Stimulated activated CD4-positive, alpha-beta T cell treated with anti-CD3 and anti-CD28 coated beads, Interleukin-2, amount 100 ng/mL, for 24 hours (primary cell): ENCODE measurements at regions not wholly inside any gene's neighbourhood (a gene's known extent, or its start where the extent isn't known, plus 50 kb on each side); places are given as distances from the start of the nearest gene placed in this dataset.
"Not testable (repeated sequence)": the region's sequence is repeated elsewhere in the genome, so short reads cannot be mapped to it uniquely, and the experiment has no call there.

Experiments
- DNase-seq, 2 donors: peaks; one replicate each; pipeline ENCODE4 v3.0.0-alpha.2; 2020

DNA sequence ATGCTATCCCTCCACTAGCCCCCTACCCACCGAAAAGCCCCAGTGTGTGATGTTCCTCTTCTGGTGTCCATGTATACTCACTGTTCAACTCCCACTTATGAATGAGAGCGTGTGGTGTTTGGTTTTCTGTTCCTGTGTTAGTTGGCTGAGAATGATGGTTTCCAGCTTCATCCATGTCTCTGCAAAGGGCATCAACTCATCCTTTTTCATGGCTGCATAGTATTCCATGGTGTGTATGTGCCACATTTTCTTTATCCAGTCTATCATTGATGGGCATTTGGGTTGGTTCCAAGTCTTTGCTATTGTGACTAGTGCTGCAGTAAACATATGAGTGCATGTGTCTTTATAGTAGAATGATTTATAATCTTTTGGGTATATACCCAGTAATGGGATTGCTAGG lies 599.3 kb upstream of the B3GAT1 start:
- DNase-seq, result not testable (repeated sequence)

- no peak for DNase-seq
Measured at GRCh38 chr11:135009125-135009524, 597.1 kb upstream of the B3GAT1 start.

DNA sequence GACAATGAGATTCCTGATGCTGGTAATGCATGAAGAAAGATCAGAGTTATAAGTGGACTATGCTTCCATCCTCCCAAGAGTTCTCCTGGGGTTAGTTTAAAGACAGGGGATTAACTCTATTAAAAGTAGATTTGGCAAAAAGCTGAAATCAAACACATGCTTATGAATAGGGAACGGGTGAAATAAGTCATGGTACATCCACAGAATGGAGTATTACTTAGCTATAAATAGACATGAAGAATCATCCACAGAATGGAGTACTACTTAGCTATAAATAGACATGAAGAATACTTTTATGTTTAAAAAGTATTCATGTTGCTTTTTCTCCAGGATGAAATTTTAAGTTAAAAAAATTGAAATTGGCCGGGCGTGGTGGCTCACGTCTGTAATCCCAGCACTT lies 596.4 kb upstream of the B3GAT1 start:
- DNase-seq, result no peak

DNA sequence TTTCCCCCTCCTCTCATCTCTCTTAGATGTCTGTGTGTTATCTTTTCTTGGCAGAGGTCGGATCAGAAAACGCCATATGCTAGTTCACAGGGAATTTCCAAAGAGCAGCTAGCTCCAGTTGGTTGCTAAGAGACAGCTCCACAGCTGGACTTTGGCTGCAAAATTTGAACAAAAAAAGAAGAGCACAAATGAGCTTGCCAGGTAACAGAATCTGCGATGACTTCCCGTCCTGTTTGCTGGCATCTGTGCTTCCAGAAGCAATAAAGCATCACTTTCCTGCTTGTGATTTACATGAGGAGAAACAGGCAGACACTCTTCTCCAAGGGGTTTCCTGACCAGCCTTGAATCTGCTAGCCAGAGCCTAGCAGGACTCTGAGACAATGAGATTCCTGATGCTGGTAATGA lies 596.0 kb upstream of the B3GAT1 start:
- DNase-seq, result no peak

GRCh38 chr11:135006800-135007199 lies 594.8 kb upstream of the B3GAT1 start:
- DNase-seq, result no peak

DNA sequence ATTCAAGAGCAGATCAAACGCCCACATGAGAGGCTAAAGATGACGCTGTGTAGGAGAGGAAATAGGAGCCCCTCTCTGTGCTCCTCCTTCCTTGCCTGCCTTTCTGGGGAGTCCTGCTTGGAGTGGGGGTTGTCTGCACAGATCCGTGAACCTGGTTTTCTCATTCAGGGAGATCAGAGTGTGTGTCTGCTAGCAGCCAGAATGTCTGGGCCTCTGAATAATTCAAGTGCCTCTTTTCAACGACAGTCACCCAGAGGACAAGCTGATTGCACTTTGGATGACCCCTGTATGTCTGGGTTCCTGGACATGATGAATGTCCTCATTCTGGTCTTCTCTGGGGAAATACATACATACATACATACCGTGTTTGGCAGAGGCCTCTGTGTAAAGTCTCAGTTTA lies 592.5 kb upstream of the B3GAT1 start:
- DNase-seq, result no peak

DNA sequence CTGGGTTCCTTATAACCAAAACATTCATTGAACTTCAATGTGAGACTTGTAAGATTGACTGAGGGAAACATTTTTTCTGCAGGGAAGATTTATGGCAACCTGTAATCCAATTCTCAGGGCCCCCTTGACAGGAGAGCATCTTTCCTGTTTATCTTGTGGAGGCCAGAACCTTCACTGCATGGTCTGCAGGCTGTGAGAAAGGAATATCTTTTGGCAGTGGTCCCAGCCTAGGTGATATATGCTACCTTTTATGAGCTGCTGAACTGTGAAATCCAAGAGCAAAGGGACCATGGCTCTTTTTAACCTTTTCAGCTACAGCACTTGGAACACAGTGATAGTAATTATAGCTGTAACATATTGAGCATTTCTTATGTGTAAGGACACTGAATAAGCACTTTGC lies 590.2 kb upstream of the B3GAT1 start:
- no peak for DNase-seq

DNA sequence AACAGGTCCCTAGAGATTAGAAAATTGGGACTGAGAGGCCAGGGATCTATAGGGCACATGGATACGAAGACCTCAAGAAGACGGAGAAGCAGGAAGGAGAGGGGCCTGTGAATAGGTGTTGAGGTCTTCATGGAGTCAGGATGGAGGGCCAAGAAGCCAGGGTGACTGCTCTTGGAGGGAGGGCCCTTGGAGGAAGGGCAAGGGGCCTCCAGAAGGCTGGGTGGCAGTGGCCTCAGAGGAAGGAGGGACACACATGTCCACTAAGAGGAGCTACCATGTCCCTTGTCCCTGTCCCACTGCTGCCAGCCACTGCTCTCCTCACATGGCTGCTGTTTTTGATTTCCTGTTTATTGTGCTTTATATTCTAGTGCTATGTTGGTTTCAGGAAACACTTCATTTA lies 589.5 kb upstream of the B3GAT1 start:
- no peak for DNase-seq

DNA sequence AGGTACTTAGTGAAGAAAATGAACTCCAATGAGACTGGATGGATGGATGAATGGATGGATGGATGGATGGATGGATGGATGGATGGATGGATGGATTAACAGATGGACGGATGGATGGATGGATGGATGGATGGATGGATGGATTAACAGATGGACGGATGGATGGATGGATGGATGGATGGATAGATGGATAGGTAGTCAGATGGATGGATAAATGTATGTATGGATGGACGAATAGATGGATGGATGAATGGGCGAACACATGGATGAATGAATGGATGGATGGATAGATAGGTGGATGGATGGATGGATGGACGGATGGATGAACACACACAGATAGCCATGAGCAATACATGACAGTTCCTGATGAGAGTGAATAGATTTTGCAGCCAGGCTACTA lies 589.0 kb upstream of the B3GAT1 start:
- DNase-seq, result not testable (repeated sequence)

GRCh38 chr11:134999590-134999989 lies 587.5 kb upstream of the B3GAT1 start:
- DNase-seq, result no peak

GRCh38 chr11:134997652-134998320 lies 585.7 kb upstream of the B3GAT1 start:
- DNase-seq, result no peak

GRCh38 chr11:134995741-134996140 lies 583.7 kb upstream of the B3GAT1 start:
- DNase-seq, result no peak

DNA sequence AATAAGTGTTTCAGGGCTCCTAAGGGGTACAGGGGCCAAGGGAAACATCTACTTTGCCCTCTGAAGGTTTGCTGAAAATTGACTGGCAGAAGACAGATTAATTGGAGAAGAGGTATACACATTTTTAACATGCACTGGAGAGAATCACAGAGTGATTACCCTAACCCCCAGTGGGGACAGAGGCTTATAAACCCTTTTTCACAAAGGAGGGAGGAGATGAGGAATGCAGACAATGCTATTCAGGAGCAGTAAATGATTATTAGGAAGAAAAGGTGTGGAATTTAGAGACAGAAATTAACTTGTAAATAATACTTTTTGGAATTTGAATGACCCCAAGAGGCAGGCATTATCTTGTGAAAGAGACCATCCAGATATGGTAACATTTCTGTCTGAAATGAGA lies 582.4 kb upstream of the B3GAT1 start:
- DNase-seq, result no peak

- DNase-seq, result no peak
Measured at GRCh38 chr11:134993691-134994243, 581.7 kb upstream of the B3GAT1 start.

DNA sequence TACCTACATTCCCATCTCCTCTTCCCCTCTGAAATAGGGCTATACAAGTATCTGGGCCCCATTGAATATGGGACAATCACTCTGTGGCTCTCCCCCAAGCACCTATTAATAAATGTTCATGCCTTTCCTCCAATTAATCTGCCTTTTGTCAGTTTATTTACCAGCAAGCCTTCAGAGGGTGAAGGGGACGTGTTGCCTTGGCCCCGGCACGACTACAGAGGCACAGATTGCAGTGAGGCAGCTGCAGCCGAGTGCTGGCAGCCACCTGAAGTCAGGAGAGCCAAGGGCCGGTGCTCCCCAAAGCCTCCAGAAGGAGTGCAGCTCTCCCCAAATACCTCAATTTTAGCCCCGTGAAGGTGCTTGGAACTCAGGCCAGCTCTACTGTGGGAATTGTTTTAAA lies 580.9 kb upstream of the B3GAT1 start:
- DNase-seq, result no peak

DNA sequence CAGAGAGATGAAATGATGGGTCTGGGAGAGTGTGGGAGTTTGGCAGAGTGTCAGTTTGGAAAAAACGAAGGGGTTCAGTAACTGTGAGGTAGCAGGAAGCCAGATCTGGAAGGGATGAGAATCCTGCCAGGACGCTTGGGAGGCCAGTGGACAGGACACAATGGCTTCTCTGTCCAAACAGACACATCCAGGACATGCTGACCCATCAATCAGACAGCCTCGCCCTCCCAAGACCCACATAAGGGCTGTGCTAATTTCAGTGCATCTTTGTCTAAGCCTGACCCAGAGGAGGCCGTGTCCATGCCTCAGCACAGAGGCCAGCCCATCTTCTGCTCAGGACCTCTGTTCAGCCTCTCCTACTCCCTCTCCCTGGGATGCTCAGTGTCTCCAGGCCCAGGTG lies 576.5 kb upstream of the B3GAT1 start:
- no peak for DNase-seq

DNA sequence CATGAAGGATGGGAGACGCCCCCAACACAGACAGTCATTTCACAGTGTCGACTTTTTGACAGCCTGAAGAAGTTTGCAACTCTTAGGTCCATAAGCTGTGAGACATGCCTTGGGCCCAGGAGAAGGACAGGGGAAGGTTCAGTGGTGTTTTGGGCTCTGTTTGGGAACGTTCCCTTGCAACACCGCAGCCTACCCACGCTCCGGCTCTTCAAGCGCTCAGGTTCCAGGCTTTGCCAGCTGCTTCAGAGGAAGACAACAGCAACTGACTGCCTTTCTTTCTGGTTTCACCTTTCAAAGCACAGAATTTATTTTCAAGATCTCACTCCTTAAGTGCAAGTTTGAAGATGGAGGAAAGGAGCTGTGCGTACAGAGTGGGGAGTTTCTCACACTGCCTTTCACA lies 575.8 kb upstream of the B3GAT1 start:
- DNase-seq, result no peak

- DNase-seq, result no peak
Measured at GRCh38 chr11:134987223-134987768, 575.3 kb upstream of the B3GAT1 start.

- DNase-seq, result no peak
Measured at GRCh38 chr11:134984421-134984820, 572.4 kb upstream of the B3GAT1 start.

- not testable (repeated sequence) for DNase-seq
Measured at GRCh38 chr11:134982432-134982831, 570.4 kb upstream of the B3GAT1 start.

DNA sequence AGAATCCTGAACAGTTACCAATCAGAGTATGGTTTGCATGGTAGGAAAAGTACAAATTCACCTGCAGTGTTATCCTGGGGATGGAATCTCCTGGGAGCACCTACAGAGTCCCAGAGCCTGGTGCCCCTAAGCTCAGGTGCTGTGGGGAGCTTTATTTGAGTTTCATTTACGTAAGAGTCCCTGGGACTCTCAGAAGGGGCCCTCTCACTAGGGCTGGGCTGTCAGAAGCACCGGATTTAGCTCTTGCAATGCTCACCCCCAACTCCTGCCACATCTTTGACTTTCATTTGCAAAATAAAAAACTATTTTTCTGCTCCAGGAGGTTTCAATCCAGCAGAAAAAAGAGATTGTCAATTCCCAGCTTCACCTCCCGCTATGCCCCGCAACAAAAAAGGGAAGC lies 569.8 kb upstream of the B3GAT1 start:
- no peak for DNase-seq

GRCh38 chr11:134980819-134981710 lies 569.0 kb upstream of the B3GAT1 start:
- DNase-seq, result no peak

- DNase-seq, result not testable (repeated sequence)
Measured at GRCh38 chr11:134979089-134979457, 567.0 kb upstream of the B3GAT1 start.
